GM12874 (cell line): ENCODE measurements at regions not wholly inside any gene's neighbourhood (a gene's known extent, or its start where the extent isn't known, plus 50 kb on each side); places are given as distances from the start of the nearest gene placed in this dataset.

ENCODE experiments used
- CTCF ChIP-seq: IDR thresholded peaks from 2 replicates; pipeline ENCODE4 v1.5.1; 2011; ENCODE audit warnings: low read depth, mild to moderate bottlenecking, control low read depth, low read length, moderate library complexity; ENCODE audit not compliant: insufficient read depth

- no peak for TF ChIP-seq CTCF
These were observed 56.4 kb upstream of the F13A1 start for GRCh38 chr6:6376845-6377244.

GRCh38 chr6:6377621-6378020, 57.2 kb upstream of the F13A1 start:
- TF ChIP-seq CTCF = no peak

- no peak for TF ChIP-seq CTCF
These were observed 59.1 kb upstream of the F13A1 start for GRCh38 chr6:6379573-6379972.

- no peak for TF ChIP-seq CTCF
These were observed 64.1 kb upstream of the F13A1 start for GRCh38 chr6:6384520-6384919.

- no peak for TF ChIP-seq CTCF
These were observed 65.5 kb upstream of the F13A1 start for GRCh38 chr6:6386010-6386409.

- no peak for TF ChIP-seq CTCF
These were observed 70.6 kb upstream of the F13A1 start for GRCh38 chr6:6390849-6391602.

- TF ChIP-seq CTCF = no peak
These were observed 72.0 kb upstream of the F13A1 start for GRCh38 chr6:6392214-6393068.
